Vagina (tissue), 2 donors: ENCODE measurements at regions not wholly inside any gene's neighbourhood (a gene's known extent, or its start where the extent isn't known, plus 50 kb on each side); places are given as distances from the start of the nearest gene placed in this dataset.
"Not testable (repeated sequence)": the region's sequence is repeated elsewhere in the genome, so short reads cannot be mapped to it uniquely, and the experiment has no call there.

Experiments used
- DNase-seq, 2 donors: peaks; one replicate each; pipeline ENCODE4 v3.0.0-alpha.2; 2017; ENCODE audit errors: extremely low spot score in 2 of 2
- H3K27ac ChIP-seq: fragments of 200-600 bp; sonication (generic); one replicate; pipeline ENCODE4 v1.5.1; 2019
- H3K27me3 ChIP-seq: fragments of 200-600 bp; sonication (generic); one replicate; pipeline ENCODE4 v1.5.1; 2019
- H3K36me3 ChIP-seq, 2 donors: fragments of 200-600 bp; sonication (generic); one replicate each; pipeline ENCODE4 v1.5.1; 2017 to 2019
- H3K4me1 ChIP-seq: fragments of 200-600 bp; sonication (generic); one replicate; pipeline ENCODE4 v1.5.1; 2019
- H3K4me3 ChIP-seq, 2 donors: fragments of 200-600 bp; sonication (generic); 1 replicate in 1 of 2; 2 replicates in 1 of 2; pipeline ENCODE4 v1.5.1; 2016 to 2019
- H3K9me3 ChIP-seq: fragments of 200-600 bp; sonication (generic); one replicate; pipeline ENCODE4 v1.5.1; 2019
- CTCF ChIP-seq, 3 experiments: fragments of 450-650 bp in 2 of 3; fragments of 200-600 bp in 1 of 3; sonication (generic) in 1 of 3; IDR thresholded peaks; one replicate each; pipeline ENCODE4 v1.5.1; 2017 to 2019; ENCODE audit warnings: antibody characterized with exemption in 3 of 3, mild to moderate bottlenecking in 2 of 3, moderate library complexity in 2 of 3
- POLR2A ChIP-seq, 2 donors: fragments of 450-650 bp; IDR thresholded peaks; one replicate each; pipeline ENCODE4 v1.6.1; 2017; ENCODE audit warnings: antibody characterized with exemption in 2 of 2, mild to moderate bottlenecking in 2 of 2, moderate library complexity in 2 of 2
- POLR2AphosphoS5 ChIP-seq, 2 donors: sonication (generic); formaldehyde crosslinking; IDR thresholded peaks; one replicate each; pipeline ENCODE4 v1.9.0; 2017; ENCODE audit warnings: antibody characterized with exemption in 2 of 2, mild to moderate bottlenecking in 2 of 2, low read depth in 1 of 2; ENCODE audit not compliant: insufficient read depth in 1 of 2
- intact Hi-C: fragments of 100-400 bp; cut with DNase I; formaldehyde crosslinking; loops from one replicate; pipeline ENCODE4 v1.15.1; 2023

GRCh38 chr7:45269192-45269591 lies 111.6 kb downstream of the RAMP3 start:
- TF ChIP-seq POLR2A (IDR thresholded peaks at IDR 0.05) = no peak
- no peak for TF ChIP-seq POLR2AphosphoS5 (IDR thresholded peaks at IDR 0.05; ENCODE audit: insufficient read depth in 1 of 2, low read depth in 1 of 2)
- no peak for TF ChIP-seq CTCF (IDR thresholded peaks at IDR 0.05)
- Histone ChIP-seq H3K27ac (no peak overlapping the region), H3K9me3 (no peaks in the 10 kb centered on the region), H3K4me3 (no peak overlapping the region), H3K36me3 (no peaks in the 10 kb centered on the region), H3K27me3 (no peaks in the 10 kb centered on the region), H3K4me1 (no peaks in the 10 kb centered on the region)
- intact Hi-C loops = no loop called here
- no peak for DNase-seq

GRCh38 chr7:45278763-45279398 lies 121.3 kb downstream of the RAMP3 start:
- Histone ChIP-seq H3K27me3 (no peaks in the 10 kb centered on the region), H3K4me3 (no peak overlapping the region), H3K4me1 (no peaks in the 10 kb centered on the region), H3K36me3 (no peaks in the 10 kb centered on the region), H3K9me3 (no peaks in the 10 kb centered on the region), H3K27ac (no peak overlapping the region)
- no peak for DNase-seq
- intact Hi-C loops = no loop called here
- TF ChIP-seq CTCF (IDR thresholded peaks at IDR 0.05) (no peak), POLR2AphosphoS5 (IDR thresholded peaks at IDR 0.05; ENCODE audit: insufficient read depth in 1 of 2, low read depth in 1 of 2) (no peak), POLR2A (IDR thresholded peaks at IDR 0.05) (no peak)

- DNase-seq, intact Hi-C loops, H3K36me3 ChIP-seq: not testable (repeated sequence)
Observed at GRCh38 chr7:45289611-45290010, 132.0 kb downstream of the RAMP3 start.

GRCh38 chr7:45290880-45291279 lies 133.3 kb downstream of the RAMP3 start:
- H3K27ac ChIP-seq = no peak overlapping the region
- H3K4me3 ChIP-seq = no peak overlapping the region
- H3K9me3 ChIP-seq = no peaks in the 10 kb centered on the region
- no peaks in the 10 kb centered on the region for H3K36me3 ChIP-seq
- intact Hi-C loops = no loop called here
- no peaks in the 10 kb centered on the region for H3K27me3 ChIP-seq
- TF ChIP-seq POLR2AphosphoS5 (IDR thresholded peaks at IDR 0.05; ENCODE audit: insufficient read depth in 1 of 2, low read depth in 1 of 2) (no peak), POLR2A (IDR thresholded peaks at IDR 0.05) (no peak), CTCF (IDR thresholded peaks at IDR 0.05) (no peak)
- DNase-seq = no peak
- no peaks in the 10 kb centered on the region for H3K4me1 ChIP-seq

More at GRCh38 chr7:45289611-45290010, 132.0 kb downstream of the RAMP3 start:
- not testable (repeated sequence) for H3K4me3 ChIP-seq, H3K27me3 ChIP-seq, H3K9me3 ChIP-seq, H3K27ac ChIP-seq, H3K4me1 ChIP-seq

- H3K4me1 ChIP-seq = no peaks in the 10 kb centered on the region
- DNase-seq = no peak
- H3K36me3 ChIP-seq = no peaks in the 10 kb centered on the region
- H3K4me3 ChIP-seq = no peak overlapping the region
- intact Hi-C loops = no loop called here
- TF ChIP-seq CTCF (IDR thresholded peaks at IDR 0.05) = no peak
- no peak for TF ChIP-seq POLR2A (IDR thresholded peaks at IDR 0.05)
- no peak overlapping the region for H3K27ac ChIP-seq
- no peaks in the 10 kb centered on the region for H3K9me3 ChIP-seq
- no peaks in the 10 kb centered on the region for H3K27me3 ChIP-seq
Observed at GRCh38 chr7:45292481-45292880, 134.9 kb downstream of the RAMP3 start.
